ENCODE measurements at regions not wholly inside any gene's neighbourhood (a gene's known extent, or its start where the extent isn't known, plus 50 kb on each side); places are given as distances from the start of the nearest gene placed in this dataset.

DNA sequence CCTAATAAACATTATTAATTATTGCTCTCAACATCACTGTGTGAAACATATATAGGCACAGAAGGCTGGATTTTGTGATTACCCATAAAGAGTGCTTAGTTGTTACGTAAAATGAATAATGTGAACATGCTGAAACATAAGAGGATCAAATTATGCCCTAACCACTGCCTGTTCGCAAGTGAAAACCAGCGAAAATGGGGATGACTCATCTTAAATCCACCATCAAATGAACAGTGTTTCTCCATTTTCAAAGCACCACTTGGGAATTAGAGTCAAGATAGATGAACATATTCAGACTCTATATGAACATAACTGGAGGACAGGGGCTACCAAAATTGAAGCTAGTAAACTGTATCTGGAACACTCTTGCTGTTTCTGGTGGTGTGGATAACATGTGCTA is 386.2 kb downstream of the HHIPL2 start:
- no peak for DNase-seq

DNA sequence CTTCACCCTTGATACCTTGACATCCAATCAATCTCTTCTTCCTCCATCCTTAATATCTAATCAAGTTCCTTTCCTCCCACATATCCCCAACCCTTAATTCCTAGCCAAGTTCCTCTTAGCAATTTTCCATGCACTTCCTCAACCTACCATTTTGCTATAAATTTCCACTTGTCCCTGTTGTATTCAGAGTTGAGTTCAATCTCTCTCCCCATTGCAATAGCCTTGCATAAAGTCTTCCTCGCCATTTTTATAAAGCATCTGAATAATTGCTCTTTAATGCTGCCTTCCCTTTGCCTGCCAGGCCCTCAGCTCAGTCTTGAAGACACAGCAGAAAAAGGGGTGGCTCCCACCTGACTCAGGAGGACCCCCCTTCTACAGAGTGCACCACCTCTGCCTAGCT is 390.3 kb downstream of the HHIPL2 start:
- DNase-seq = no peak

DNA sequence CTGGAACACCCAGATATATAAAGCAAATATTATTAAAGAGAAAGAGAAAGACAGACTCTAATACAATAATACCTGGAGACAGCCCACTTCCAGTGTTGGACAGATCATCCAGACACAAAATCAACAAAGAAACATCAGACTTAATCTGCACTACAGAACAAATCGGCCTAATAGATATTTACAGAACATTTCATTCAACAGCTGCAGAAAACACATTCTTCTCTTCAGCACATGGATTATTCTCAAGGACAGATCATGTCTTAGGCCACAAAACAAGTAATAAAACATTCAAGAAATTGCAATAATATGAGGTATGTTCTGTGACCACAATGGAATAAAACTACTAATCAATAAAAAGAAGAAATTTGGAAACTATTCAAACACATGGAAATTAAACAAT is 398.3 kb upstream of the DUSP10 start:
- no peak for DNase-seq

DNA sequence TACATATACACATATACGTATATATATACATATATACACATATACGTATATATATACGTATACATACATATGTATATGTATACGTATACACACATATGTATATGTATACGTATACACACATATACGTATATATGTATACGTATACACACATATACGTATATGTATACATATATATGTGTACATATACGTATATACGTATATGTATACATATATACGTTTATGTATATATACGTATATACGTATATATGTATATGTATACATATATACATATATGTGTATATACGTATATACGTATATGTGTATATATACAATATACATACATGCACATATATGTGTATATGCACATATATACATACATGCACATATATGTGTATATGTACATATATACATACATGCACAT is 396.2 kb upstream of the DUSP10 start:
- no peak for DNase-seq

DNA sequence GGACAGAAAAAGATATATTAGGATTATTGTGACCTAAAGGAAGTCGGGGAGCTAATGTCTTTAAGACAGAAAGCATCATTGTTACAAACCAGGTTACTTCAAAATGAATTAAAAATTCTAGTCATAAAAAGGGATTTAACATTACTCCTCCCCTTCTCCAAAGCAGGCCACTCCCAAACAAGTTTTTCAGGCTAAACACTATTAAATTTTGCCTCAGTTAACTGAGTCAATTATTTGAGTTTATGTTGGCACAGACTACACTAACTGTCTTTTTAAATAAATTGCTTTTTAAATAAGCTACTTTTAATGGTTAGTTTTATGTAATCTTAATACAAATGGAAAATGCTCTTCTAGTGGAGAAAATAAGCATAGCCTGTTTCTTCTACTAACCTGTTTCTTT is 395.0 kb upstream of the DUSP10 start:
- DNase-seq = no peak

DNA sequence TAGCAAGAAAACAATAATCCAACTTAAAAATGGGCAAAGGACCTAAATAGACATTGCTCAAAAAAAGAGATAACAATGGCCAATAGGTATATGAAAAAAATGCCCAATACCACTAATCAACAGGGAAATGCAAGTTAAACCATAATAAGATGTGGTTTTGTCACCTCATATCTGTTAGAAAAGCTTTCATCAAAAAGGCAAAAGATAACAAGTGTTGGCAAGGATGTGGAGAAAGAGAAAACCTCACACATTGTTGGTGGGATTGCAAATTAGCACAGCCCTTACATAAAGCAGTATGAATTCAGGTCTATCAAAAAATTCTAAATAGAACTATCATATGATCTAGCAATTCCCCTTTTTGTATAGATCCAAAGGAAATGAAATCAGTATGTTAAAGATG is 387.2 kb upstream of the DUSP10 start:
- no peak for DNase-seq

DNA sequence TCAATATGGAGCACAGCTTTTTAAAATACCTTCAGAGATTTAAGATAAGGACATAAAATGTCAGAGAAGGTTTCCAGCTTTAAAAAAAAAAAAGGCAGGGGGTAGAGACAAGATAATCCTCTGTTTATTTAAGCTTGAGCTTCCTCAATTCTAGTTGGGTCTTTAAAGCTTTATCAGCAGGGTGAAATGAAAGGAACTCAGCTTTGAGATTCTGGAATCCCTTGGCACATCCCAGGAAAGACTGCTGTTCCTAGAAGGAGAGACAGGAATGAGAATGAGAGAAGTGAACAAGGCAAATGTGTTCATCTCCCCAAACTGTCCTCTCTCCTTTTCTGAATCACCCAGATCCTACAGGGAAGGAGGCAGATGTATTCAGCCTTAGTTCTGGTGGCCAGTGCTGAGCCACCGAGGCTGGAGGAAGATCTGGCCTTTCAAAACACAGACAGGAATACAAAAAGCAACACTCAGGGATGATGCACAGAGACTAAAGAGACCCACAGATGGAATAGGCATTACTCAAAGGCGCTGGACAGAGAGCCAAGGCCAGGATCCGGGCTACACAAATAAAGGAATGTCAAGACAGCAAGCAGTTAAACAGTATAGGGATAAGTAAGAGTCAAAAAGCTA is 385.8 kb upstream of the DUSP10 start:
- no peak for DNase-seq

DNA sequence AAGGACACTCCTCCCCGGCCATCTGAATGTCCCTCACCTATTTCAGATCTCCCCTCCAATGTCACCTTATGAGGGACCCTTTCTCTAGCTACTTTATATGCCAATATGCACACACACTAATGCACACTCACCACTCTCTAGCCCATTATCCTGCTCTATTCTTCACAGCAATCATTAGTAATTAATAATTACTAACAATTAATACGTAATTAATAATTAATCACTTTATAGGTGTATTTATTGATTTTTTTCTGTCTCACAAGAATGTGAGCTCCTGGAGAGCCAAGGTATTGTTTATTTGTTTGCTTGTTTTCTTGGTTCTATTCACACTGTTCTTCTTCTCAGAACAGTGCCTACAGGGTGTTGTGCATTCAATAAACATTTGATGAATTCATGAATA is 385.2 kb upstream of the DUSP10 start:
- no peak for DNase-seq

DNA sequence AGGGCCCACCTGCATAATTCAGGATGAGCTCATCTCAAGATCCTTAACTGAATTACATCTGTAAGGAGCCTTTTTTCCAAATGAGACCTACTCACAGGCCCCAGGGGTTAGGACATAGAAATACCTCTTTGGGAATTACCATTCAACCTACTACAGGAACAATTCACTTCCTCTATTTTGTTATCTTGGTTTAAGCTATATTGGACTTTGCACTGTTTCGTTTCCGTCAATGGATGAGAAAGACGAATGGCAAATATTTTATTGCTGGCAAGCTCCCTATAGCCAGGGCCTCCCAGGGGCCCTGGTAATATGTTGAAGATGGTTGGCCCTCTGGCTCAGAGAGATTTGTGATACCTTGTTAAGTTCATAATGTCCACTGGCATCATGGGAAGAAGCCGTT is 384.2 kb upstream of the DUSP10 start:
- no peak for DNase-seq

DNA sequence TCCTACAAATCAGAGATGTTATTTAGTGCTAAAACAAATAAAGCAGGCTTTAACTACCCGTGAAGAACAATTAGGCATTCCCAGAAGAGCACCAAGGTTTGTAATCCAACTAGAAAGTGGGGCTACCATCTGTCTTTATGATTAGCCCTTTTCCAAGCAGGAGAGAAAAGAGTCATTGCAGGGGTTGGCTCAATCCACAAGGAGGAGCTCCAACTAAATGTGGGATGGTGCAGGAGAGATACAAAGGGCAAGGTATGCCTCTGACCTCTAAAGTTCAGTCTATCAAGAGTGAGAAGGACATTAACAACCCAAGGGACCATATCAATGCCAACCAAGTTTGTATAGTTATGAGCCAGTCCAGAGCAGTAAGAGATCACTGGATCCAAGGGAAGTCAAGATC is 382.7 kb upstream of the DUSP10 start:
- peak; percentile 61 for DNase-seq

DNA sequence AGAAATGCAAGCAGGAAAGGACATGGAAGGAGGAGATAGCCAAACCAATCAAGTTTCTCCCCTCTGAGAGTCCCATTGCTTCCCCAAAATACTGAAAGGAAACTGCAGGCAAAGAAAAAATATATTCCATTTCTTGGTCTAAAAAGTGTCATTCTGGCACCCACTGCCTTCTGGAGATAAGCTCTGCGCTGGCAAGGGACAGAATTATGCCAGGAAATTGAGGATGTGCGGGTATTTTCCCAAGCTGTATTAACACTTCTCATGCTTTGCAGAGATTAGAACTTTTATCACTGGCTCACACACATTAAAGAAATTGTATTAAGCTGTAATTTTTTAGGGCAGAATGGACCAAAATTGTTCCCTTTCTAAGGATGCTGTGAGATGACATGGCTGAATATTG is 381.2 kb upstream of the DUSP10 start:
- no peak for DNase-seq

DNA sequence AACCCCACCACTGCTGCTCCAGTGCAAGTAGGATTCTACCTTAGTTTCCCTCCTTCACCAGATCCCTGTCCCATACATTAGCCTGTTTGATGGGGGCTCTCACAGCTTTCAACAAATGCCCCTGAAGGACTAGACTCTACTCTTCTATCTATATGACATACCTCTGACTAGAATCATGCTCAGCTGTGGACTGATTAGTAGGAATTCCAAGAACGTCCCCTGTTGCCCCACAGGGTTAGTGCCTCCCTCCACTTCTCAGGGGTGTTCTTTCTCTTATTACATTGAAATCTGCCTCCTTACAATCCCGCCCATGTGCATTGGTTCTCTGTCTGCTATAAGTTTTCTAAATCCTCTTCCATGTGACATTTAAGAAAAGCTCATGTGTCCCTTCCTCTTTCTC is 375.9 kb upstream of the DUSP10 start:
- no peak for DNase-seq

DNA sequence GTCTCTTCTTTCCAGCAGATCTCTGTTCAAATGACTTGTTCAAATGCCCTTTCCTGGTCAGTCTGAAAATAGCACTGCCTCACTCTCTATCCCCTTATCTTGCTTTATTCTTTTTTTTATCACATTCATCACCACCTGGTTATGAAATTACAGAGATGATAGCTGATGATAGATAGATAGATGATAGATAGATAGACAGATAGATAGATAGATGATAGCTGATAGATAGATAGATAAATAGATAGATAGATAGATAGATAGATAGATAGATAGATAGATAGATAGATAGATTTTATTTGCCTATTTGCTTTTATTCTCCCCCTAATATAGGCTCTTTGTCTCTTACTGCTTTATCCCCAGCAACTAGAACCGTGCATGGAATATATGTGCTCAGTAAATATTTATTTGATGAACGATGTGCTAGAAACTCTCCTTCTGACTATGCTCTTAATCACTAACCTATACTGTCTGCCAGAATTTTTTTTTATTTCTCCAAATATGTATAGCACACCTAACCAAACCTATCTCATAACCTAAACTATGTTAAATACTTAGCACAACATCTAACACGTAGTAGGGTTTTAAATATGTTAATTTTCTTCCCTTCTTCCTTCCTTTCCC is 372.8 kb upstream of the DUSP10 start:
- DNase-seq = no peak

DNA sequence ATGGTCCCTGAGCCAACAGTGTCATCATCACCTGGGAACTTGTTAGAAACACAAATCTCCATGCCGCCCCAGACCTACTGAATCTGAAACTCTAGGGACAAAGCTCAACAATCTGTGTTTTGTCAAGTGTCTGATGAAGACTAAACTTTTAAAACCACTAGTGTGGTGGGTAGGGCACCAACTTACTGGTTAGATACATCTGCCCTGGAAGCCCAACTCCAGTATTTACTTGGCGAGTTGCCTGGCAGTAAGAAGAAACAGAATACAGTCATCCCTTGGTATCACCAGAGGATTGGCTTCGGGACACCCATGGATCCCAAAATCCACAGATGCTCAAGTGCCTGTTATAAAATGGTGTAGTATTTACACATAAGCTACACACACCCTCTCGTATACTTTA is 367.9 kb upstream of the DUSP10 start:
- DNase-seq = no peak

DNA sequence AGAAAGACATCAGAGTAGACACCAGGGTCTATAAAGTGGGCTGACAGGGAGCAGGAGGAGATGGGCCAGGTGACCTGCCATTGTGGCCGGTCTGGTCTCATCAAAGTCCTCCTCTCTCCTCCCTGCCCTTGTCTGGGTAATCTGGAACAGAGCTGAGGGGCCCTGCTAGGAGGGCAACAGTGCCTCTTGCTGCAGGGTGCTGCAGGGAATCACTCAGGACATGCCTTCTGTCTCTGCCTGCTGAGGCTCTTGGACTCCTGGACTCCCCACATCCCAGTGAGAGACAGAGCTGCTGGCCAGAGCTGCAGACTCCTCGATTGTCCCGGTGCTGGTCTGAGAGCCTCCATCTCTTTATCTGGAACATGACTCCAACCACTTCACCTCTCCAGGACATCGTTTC is 366.1 kb upstream of the DUSP10 start:
- no peak for DNase-seq

DNA sequence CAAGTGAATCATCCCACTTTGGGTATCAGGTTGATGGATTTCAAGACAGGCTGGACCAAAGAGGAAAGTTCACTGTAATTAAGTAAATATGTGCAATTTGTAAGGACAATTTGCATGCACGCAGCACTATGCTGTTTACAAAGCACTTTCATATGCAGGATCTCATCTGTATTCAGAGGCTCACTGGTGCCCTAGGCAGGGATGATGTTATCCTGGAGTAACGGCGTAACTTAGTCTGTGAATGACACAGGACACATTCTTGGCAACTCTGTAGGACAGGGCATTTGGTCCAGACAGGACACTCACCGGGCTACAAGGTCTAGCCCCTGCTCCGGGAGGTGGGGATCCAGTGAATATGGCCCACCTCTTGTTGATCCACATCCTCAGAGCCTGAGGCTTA is 365.4 kb upstream of the DUSP10 start:
- DNase-seq = no peak

DNA sequence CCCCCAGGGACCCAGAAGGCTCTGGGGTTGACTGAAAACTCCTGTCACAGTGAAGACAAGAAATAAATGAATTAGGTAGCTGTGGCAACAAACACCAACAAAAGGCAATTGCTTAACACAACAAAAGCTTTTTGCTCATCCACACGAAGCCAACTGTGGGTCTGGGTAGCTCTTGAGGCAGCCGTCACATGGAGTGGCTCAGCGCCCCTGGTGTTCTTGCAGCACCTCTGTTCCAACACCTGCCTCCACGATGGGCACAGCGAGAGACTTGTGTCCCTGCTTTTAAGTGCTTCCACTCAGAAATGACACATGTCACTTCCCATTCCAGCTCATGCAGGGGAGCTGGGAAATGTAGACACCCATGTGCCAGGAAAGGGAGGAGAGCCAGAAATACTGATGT is 364.5 kb upstream of the DUSP10 start:
- no peak for DNase-seq

DNA sequence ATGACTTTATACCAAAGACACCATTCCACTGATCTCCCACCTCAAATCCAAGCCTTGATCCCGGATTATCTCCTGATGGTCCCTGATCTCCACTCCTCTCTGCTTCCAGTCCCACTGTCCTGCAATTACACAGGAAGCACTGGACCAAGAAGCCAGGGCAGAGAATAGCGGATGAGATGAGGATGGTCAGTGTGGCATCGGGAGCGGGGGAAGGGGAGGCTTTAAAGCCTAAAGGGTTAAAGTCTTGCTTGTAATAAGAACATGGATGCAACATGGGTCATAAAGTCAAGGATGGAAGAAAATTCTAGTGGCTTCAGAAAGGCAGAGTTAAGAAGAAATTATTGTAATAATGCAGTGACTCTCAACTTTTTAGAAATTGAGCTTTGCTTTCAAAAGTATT is 364.0 kb upstream of the DUSP10 start:
- no peak for DNase-seq

DNA sequence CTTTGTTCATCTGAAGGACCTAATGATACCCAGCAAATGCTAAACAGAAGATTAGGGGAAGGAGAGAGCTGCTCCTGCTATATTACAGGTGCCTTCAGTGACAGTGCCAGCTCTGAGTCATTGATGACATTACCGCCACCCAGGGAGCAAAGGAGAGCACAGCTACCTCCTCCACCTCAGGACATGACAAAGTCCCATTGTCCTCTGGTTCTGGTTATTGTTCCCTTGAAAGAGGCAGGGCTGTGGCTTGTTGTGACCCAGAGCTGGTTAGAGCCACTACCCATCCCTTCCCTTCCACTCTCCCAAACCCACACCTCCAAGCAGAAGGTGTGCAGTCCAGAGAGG is 363.5 kb upstream of the DUSP10 start:
- no peak for DNase-seq

DNA sequence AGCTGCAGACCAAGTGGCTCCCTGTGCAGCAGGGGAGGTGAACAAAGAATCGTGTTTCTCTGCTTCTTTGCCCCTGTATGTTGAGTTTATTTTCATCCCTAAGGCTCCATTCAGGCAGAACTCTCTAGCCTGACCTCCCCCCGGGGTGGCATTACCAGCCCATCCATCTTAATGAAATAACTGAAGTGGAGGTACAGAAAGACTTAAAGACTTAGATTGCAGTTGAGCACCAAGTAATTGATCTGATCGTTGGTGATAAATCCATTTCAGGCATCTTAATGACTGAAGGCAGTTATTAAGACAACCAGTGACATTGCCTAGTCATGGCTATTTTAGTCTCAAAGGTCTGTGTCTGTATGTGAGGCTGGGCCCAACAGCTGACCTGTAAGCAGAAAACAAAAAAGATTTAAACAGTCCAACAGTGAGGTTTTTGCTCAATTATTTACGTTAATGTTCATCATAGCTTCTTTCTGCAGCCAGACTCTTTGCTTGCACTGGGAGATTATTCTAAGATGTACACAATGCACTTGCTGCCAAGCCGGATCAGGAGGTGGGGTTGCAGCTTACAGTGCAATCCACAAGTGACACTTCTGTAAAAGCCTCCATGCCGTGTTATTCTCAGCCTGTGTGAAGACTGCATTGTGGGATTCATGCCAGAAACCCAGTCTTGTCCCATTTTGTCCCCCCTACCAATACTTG is 363.0 kb upstream of the DUSP10 start:
- DNase-seq = no peak

DNA sequence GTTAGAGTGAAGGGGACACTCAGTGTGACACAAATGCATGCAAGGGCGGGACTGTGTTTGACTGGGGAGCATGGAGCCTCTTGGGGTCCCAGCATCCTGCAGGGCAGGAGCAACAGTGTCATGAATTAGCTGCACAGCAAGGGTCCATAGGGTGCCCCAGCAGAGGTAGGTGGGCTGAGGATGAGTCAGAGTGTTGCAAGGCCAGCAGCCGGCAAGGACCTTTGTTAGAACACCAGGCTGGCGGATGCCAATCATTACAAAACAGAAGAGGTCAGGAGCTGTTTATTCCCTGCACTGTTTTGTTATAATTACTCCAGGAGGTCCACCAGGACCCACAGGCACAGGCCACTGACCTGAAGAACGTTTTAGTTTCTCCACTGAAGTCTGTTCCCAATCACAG is 362.2 kb upstream of the DUSP10 start:
- DNase-seq = no peak

DNA sequence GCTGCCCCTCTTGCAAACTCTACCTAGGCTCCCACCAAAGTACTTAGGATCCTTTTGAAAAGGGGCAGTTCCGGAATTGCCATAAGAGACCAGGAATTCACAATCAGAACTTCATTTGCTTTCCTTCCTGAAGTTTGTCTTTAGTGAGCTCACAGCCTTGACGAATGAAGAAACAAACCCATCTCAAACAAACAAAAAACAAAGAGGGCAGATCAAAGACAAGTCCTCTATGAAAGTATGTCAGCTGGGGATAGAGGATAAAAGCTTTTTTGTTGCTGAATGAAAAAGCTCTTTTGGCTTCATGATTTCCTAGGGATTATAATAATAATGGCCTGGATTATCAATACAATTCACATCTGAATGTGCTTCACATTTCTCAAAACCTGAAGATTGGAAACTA is 357.9 kb upstream of the DUSP10 start:
- DNase-seq = no peak

DNA sequence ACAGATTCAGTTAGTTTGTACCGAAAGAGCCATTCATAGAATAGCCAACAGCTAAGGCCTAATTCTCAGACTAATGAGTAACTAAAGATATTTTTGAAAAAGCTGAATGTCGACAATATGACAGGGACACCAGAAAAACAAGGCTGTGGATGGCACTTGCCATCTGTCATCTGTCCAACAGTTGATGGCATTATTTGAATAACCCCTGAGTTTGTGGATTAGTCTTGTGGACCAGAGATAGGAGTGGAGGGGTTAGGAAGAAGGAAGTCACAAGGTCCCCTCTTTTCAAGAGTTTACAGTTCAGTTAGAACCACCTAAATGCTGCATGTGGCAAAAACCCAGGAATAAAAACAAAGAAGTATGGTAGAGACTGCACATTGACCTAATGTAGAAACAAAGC is 356.5 kb upstream of the DUSP10 start:
- DNase-seq = no peak

DNA sequence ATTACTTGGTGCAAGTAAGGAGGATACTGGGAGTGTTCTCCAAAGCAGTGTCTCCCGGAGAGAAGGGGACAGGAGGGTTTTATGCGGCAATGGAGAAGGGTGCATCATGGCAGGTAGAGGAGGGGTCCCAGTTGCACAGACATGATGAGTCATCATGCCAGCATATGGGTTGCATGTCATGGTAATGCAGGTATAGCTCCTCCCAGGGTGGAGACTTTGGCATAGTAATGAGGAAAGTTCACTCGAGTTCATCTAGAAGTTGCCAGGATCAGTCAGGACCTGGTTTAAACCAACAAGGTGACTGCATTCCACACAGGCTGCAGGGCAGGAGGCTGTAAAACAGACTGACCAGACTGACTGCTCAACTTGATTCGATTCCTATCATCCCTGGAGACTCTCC is 355.7 kb upstream of the DUSP10 start:
- no peak for DNase-seq

DNA sequence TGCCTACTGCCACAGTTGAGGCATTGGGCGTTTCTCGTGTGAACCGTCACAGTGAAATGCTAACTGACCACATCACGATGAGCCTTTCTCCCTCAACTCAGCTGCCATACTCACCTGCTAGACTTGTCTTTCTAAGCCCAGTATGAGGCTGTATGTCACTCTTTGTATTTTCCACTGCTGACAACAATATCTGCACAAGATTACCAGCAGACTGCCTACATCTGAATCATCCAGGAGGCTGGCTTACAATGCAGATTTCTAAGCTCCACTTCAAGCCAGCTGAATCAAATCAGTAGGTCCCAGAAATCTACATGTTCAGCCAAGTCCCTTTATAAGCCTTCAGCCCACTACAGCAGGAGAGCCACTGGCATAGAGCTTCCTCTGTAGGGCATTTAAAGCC is 355.0 kb upstream of the DUSP10 start:
- DNase-seq = no peak

Measured in NCI-H1694 (cell line).